Heart left ventricle (tissue), 16 donors: ENCODE measurements at regions not wholly inside any gene's neighbourhood (a gene's known extent, or its start where the extent isn't known, plus 50 kb on each side); places are given as distances from the start of the nearest gene placed in this dataset.

Experiments
- ATAC-seq, 4 donors: fragments of 200-7000 bp; cut with Tn5 transposase; one replicate each; pipeline ENCODE4 v1.9.1; 2020 to 2022; ENCODE audit warnings: moderate library complexity in 4 of 4, mild to moderate bottlenecking in 3 of 4, moderate number of reproducible peaks in 1 of 4
- DNase-seq, 5 donors: peaks; one replicate each; pipeline ENCODE4 v3.0.0-alpha.2; 2020
- H3K27ac ChIP-seq, 12 donors: fragments of 200-600 bp; sonication (generic) in 4 of 12; one replicate each; pipeline versions ENCODE4 v1.5.0 to v1.8.0; 2016 to 2022; ENCODE audit warnings: mild to moderate bottlenecking in 2 of 12
- H3K27me3 ChIP-seq, 9 donors: fragments of 200-600 bp; sonication (generic) in 2 of 9; one replicate each; pipeline versions ENCODE4 v1.5.1 to v1.8.0; 2016 to 2022; ENCODE audit warnings: mild to moderate bottlenecking in 3 of 9
- H3K36me3 ChIP-seq, 9 donors: fragments of 200-600 bp; sonication (generic) in 2 of 9; one replicate each; pipeline versions ENCODE4 v1.5.0 to v1.8.0; 2018 to 2022; ENCODE audit warnings: mild to moderate bottlenecking in 2 of 9
- H3K4me1 ChIP-seq, 12 donors: fragments of 200-600 bp; sonication (generic) in 4 of 12; one replicate each; pipeline versions ENCODE4 v1.5.0 to v1.8.0; 2016 to 2022; ENCODE audit warnings: mild to moderate bottlenecking in 3 of 12
- H3K4me3 ChIP-seq, 12 donors: fragments of 200-600 bp; sonication (generic) in 4 of 12; one replicate each; pipeline versions ENCODE4 v1.5.0 to v1.8.0; 2017 to 2022; ENCODE audit warnings: mild to moderate bottlenecking in 9 of 12, moderate library complexity in 4 of 12
- H3K9me3 ChIP-seq, 12 donors: fragments of 200-600 bp; sonication (generic) in 4 of 12; one replicate each; pipeline versions ENCODE4 v1.5.0 to v1.8.0; 2016 to 2022; ENCODE audit warnings: mild to moderate bottlenecking in 1 of 12
- CTCF ChIP-seq, 12 donors: fragments of 200-600 bp; sonication (generic) in 4 of 12; IDR thresholded peaks; one replicate each; pipeline versions ENCODE4 v1.5.0 to v1.8.0; 2018 to 2022; ENCODE audit warnings: antibody characterized with exemption in 12 of 12, mild to moderate bottlenecking in 5 of 12
- POLR2A ChIP-seq, 2 donors: fragments of 450-650 bp; IDR thresholded peaks; one replicate each; pipeline ENCODE4 v1.6.1; 2017; ENCODE audit warnings: antibody characterized with exemption in 2 of 2, mild to moderate bottlenecking in 2 of 2, moderate library complexity in 2 of 2
- WGBS, 4 donors: extraction: QIAGEN DNeasy Blood & Tissue Kit in 2 of 4; methylation state at CpG; one replicate each; pipeline versions ENCODE4 v1.1.5 to v1.1.7; 2013 to 2018; 5-methylcytosine and 5-hydroxymethylcytosine counted together
- intact Hi-C, 10 donors: fragments of 100-400 bp; cut with DNase I; formaldehyde crosslinking; loops; one replicate each; pipeline versions ENCODE4 v1.11.1 to v1.14.2; 2022
- donor health status: ischemic (EF 13 %, LVEDD 7.1; RV severe dilation, severe dysfunction).
- donor health status: healthy with polysubstance abuse.
- donor health status: DM: no; HTN: yes; CAD: no.
- donor health status: DM: no; HTN: no; CAD: no.
- donor health status: ischemic (EF 25% LVEDD 6.9; RV normal size, moderate dysfunction).
- donor health status: ischemic (EF 25% LVEDD 5.7; RV mildly dilated, moderate dysfunction).
- donor health status: healthy.
- donor health status: DM: yes; HTN: yes; CAD: no.
- donor health status: ischemic (EF 35%, LVEDD 5.7; RV mildly dilated, moderate dysfunction).
- donor health status: nonischemic (EF 11% LVEDD 7.7; RV severe dilation, severe dysfunction).
- donor health status: DM: yes; HTN: yes; CAD: no.
- donor health status: PGD.
- donor health status: ischemic (EF 29% LVEDD 5.4; RV normal size, mild dysfunction).
- donor health status: nonischemic (EF 23%, LVEDD 6.1; RV moderate dilation, normal function).

- Histone ChIP-seq H3K27ac (no peak overlapping the region), H3K4me1 (no peaks in the 10 kb centered on the region), H3K9me3 (no peaks in the 10 kb centered on the region), H3K4me3 (no peak overlapping the region), H3K36me3 (no peaks in the 10 kb centered on the region), H3K27me3 (no peaks in the 10 kb centered on the region)
- no peak for DNase-seq
- WGBS, 4 donors, result 87 to 90% (median 89%) methylated on average over 3 of the region's 3 CpGs
- ATAC-seq, result no peak
- no peak for TF ChIP-seq POLR2A (IDR thresholded peaks at IDR 0.05)
- TF ChIP-seq CTCF (IDR thresholded peaks at IDR 0.05), result no peak
- intact Hi-C loops, result no loop called here
Observed at GRCh38 chr12:19002216-19002615, 127.3 kb upstream of the PLEKHA5 start.

GRCh38 chr12:19003141-19003540 lies 126.4 kb upstream of the PLEKHA5 start:
- Histone ChIP-seq H3K4me1 (no peaks in the 10 kb centered on the region), H3K27me3 (no peaks in the 10 kb centered on the region), H3K27ac (no peak overlapping the region), H3K4me3 (no peak overlapping the region), H3K9me3 (no peaks in the 10 kb centered on the region), H3K36me3 (no peaks in the 10 kb centered on the region)
- 42 to 47% (median 45%) methylated on average over 2 of the region's 2 CpGs for WGBS, 4 donors
- intact Hi-C loops, result no loop called here
- TF ChIP-seq CTCF (IDR thresholded peaks at IDR 0.05) (no peak), POLR2A (IDR thresholded peaks at IDR 0.05) (no peak)
- DNase-seq (no peak), ATAC-seq (no peak)

- Histone ChIP-seq H3K27ac (no peak overlapping the region), H3K4me3 (no peak overlapping the region), H3K4me1 (no peaks in the 10 kb centered on the region), H3K27me3 (no peaks in the 10 kb centered on the region), H3K36me3 (no peaks in the 10 kb centered on the region), H3K9me3 (no peaks in the 10 kb centered on the region)
- intact Hi-C loops, result no loop called here
- TF ChIP-seq CTCF (IDR thresholded peaks at IDR 0.05), result no peak
- no peak for TF ChIP-seq POLR2A (IDR thresholded peaks at IDR 0.05)
- DNase-seq (no peak), ATAC-seq (no peak)
- 68 to 81% (median 76%) methylated on average over 4 of the region's 4 CpGs for WGBS, 4 donors
Observed at GRCh38 chr12:19003987-19004619, 125.4 kb upstream of the PLEKHA5 start.

- Histone ChIP-seq H3K27ac (no peak overlapping the region), H3K4me1 (no peaks in the 10 kb centered on the region), H3K27me3 (no peaks in the 10 kb centered on the region), H3K4me3 (no peak overlapping the region), H3K9me3 (no peaks in the 10 kb centered on the region), H3K36me3 (no peaks in the 10 kb centered on the region)
- 80 to 89% (median 83%) methylated on average over 4 of the region's 4 CpGs for WGBS, 4 donors
- intact Hi-C loops, result no loop called here
- ATAC-seq, result no peak
- no peak for DNase-seq
- no peak for TF ChIP-seq CTCF (IDR thresholded peaks at IDR 0.05)
- TF ChIP-seq POLR2A (IDR thresholded peaks at IDR 0.05), result no peak
Observed at GRCh38 chr12:19005257-19005801, 124.2 kb upstream of the PLEKHA5 start.
